HEK293 (cell line): ENCODE measurements at regions not wholly inside any gene's neighbourhood (a gene's known extent, or its start where the extent isn't known, plus 50 kb on each side); places are given as distances from the start of the nearest gene placed in this dataset.

ENCODE experiments used
- CTCF ChIP-seq: fragments of 450-650 bp; formaldehyde crosslinking; IDR thresholded peaks from 2 replicates; pipeline ENCODE4 v1.5.1; 2016; ENCODE audit warnings: missing biosample characterization, missing genetic modification characterization
- KLF7 ChIP-seq: fragments of 450-650 bp; formaldehyde crosslinking; IDR thresholded peaks from 2 replicates; pipeline ENCODE4 v1.5.1; 2016; ENCODE audit warnings: missing biosample characterization, missing genetic modification characterization, borderline replicate concordance
- SP2 ChIP-seq: fragments of 450-650 bp; formaldehyde crosslinking; IDR thresholded peaks from 2 replicates; pipeline ENCODE4 v1.5.1; 2016; ENCODE audit warnings: missing biosample characterization, missing genetic modification characterization
- ZBTB20 ChIP-seq: fragments of 450-650 bp; formaldehyde crosslinking; IDR thresholded peaks from 2 replicates; pipeline ENCODE4 v1.5.1; 2016; ENCODE audit warnings: missing biosample characterization, missing genetic modification characterization
- ZBTB7A ChIP-seq: fragments of 450-650 bp; formaldehyde crosslinking; IDR thresholded peaks from 2 replicates; pipeline ENCODE4 v1.5.1; 2016; ENCODE audit warnings: low read depth, missing biosample characterization, missing genetic modification characterization
- ZNF138 ChIP-seq: fragments of 450-650 bp; formaldehyde crosslinking; IDR thresholded peaks from 2 replicates; pipeline ENCODE4 v1.5.1; 2016; ENCODE audit warnings: missing biosample characterization, missing genetic modification characterization, borderline replicate concordance
- ZNF157 ChIP-seq: fragments of 450-650 bp; formaldehyde crosslinking; IDR thresholded peaks from 2 replicates; pipeline ENCODE4 v1.5.1; 2016; ENCODE audit warnings: missing biosample characterization, missing genetic modification characterization
- ZNF530 ChIP-seq: fragments of 450-650 bp; formaldehyde crosslinking; IDR thresholded peaks from 2 replicates; pipeline ENCODE4 v1.5.1; 2016; ENCODE audit warnings: low read depth, missing biosample characterization, missing genetic modification characterization
- ZNF837 ChIP-seq: fragments of 450-650 bp; formaldehyde crosslinking; IDR thresholded peaks from 2 replicates; pipeline ENCODE4 v1.5.1; 2016; ENCODE audit warnings: missing biosample characterization, missing genetic modification characterization
- TF ChIP-seq, protein P1 (sequence below): fragments of 450-650 bp; formaldehyde crosslinking; IDR thresholded peaks from 2 replicates; pipeline ENCODE4 v1.5.1; 2016; ENCODE audit warnings: missing biosample characterization, missing genetic modification characterization, low read depth
- TF ChIP-seq, protein P2 (sequence below): fragments of 450-650 bp; formaldehyde crosslinking; IDR thresholded peaks from 2 replicates; pipeline ENCODE4 v1.5.1; 2016; ENCODE audit warnings: missing biosample characterization, missing genetic modification characterization, borderline replicate concordance
- TF ChIP-seq, protein P3 (sequence below): fragments of 450-650 bp; formaldehyde crosslinking; IDR thresholded peaks from 2 replicates; pipeline ENCODE4 v1.5.1; 2016; ENCODE audit warnings: missing biosample characterization, missing genetic modification characterization, borderline replicate concordance

DNA sequence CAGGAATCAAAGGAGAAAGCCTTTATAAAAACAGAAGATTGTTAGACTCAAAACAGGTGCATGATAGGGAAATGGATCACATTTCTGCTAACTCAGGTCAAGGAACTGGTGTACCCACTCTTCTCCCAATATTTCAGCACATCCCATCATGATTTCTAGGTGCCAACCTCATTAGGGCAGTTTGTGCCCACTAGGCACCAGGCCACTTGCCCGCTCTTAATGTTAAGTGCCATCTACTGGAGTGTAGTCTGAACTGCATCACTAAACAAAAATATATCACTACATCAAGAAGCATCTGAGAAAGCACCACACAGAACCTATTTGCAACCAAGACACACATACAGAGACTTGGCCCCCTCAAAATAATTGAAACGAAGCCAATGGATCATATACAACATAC lies 140.4 kb upstream of the GRID2 start:
- TF ChIP-seq, protein P1, sequence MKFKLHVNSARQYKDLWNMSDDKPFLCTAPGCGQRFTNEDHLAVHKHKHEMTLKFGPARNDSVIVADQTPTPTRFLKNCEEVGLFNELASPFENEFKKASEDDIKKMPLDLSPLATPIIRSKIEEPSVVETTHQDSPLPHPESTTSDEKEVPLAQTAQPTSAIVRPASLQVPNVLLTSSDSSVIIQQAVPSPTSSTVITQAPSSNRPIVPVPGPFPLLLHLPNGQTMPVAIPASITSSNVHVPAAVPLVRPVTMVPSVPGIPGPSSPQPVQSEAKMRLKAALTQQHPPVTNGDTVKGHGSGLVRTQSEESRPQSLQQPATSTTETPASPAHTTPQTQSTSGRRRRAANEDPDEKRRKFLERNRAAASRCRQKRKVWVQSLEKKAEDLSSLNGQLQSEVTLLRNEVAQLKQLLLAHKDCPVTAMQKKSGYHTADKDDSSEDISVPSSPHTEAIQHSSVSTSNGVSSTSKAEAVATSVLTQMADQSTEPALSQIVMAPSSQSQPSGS (tag by site-specific recombination): no peak
- TF ChIP-seq ZNF530 (no peak), CTCF (tag by site-specific recombination) (no peak), KLF7 (tag by site-specific recombination) (no peak), ZNF138 (tag by site-specific recombination) (no peak), SP2 (tag by site-specific recombination) (no peak), ZNF837 (tag by site-specific recombination) (no peak), ZNF157 (tag by site-specific recombination) (no peak), ZBTB20 (tag by site-specific recombination) (no peak), ZBTB7A (tag by site-specific recombination) (no peak)
- TF ChIP-seq, protein P2, sequence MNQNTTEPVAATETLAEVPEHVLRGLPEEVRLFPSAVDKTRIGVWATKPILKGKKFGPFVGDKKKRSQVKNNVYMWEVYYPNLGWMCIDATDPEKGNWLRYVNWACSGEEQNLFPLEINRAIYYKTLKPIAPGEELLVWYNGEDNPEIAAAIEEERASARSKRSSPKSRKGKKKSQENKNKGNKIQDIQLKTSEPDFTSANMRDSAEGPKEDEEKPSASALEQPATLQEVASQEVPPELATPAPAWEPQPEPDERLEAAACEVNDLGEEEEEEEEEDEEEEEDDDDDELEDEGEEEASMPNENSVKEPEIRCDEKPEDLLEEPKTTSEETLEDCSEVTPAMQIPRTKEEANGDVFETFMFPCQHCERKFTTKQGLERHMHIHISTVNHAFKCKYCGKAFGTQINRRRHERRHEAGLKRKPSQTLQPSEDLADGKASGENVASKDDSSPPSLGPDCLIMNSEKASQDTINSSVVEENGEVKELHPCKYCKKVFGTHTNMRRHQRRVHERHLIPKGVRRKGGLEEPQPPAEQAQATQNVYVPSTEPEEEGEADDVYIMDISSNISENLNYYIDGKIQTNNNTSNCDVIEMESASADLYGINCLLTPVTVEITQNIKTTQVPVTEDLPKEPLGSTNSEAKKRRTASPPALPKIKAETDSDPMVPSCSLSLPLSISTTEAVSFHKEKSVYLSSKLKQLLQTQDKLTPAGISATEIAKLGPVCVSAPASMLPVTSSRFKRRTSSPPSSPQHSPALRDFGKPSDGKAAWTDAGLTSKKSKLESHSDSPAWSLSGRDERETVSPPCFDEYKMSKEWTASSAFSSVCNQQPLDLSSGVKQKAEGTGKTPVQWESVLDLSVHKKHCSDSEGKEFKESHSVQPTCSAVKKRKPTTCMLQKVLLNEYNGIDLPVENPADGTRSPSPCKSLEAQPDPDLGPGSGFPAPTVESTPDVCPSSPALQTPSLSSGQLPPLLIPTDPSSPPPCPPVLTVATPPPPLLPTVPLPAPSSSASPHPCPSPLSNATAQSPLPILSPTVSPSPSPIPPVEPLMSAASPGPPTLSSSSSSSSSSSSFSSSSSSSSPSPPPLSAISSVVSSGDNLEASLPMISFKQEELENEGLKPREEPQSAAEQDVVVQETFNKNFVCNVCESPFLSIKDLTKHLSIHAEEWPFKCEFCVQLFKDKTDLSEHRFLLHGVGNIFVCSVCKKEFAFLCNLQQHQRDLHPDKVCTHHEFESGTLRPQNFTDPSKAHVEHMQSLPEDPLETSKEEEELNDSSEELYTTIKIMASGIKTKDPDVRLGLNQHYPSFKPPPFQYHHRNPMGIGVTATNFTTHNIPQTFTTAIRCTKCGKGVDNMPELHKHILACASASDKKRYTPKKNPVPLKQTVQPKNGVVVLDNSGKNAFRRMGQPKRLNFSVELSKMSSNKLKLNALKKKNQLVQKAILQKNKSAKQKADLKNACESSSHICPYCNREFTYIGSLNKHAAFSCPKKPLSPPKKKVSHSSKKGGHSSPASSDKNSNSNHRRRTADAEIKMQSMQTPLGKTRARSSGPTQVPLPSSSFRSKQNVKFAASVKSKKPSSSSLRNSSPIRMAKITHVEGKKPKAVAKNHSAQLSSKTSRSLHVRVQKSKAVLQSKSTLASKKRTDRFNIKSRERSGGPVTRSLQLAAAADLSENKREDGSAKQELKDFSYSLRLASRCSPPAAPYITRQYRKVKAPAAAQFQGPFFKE (tag by site-specific recombination): no peak
- TF ChIP-seq, protein P3, sequence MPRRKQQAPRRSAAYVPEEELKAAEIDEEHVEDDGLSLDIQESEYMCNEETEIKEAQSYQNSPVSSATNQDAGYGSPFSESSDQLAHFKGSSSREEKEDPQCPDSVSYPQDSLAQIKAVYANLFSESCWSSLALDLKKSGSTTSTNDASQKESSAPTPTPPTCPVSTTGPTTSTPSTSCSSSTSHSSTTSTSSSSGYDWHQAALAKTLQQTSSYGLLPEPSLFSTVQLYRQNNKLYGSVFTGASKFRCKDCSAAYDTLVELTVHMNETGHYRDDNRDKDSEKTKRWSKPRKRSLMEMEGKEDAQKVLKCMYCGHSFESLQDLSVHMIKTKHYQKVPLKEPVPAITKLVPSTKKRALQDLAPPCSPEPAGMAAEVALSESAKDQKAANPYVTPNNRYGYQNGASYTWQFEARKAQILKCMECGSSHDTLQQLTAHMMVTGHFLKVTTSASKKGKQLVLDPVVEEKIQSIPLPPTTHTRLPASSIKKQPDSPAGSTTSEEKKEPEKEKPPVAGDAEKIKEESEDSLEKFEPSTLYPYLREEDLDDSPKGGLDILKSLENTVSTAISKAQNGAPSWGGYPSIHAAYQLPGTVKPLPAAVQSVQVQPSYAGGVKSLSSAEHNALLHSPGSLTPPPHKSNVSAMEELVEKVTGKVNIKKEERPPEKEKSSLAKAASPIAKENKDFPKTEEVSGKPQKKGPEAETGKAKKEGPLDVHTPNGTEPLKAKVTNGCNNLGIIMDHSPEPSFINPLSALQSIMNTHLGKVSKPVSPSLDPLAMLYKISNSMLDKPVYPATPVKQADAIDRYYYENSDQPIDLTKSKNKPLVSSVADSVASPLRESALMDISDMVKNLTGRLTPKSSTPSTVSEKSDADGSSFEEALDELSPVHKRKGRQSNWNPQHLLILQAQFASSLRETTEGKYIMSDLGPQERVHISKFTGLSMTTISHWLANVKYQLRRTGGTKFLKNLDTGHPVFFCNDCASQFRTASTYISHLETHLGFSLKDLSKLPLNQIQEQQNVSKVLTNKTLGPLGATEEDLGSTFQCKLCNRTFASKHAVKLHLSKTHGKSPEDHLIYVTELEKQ: no peak
